Endothelial cell of umbilical vein (primary cell): ENCODE measurements at regions not wholly inside any gene's neighbourhood (a gene's known extent, or its start where the extent isn't known, plus 50 kb on each side); places are given as distances from the start of the nearest gene placed in this dataset.

Experiments
- BruUV-seq: library from RNA; stranded (reverse); fragments of 400-500 nt; replicated peaks from 2 replicates; lab custom pipeline; 2021; lab: Mats Ljungman, UMichigan
- CTCF ChIA-PET: fragments of 300-600, 350-600 bp; sonication (Branson Sonifier 250); formaldehyde crosslinking; loops from one replicate; lab custom pipeline; 2021; ENCODE audit warnings: antibody characterized with exemption, inconsistent platforms; lab: Charles Lee
- POLR2A ChIA-PET: fragments of 300-600, 350-600 bp; sonication (Branson Sonifier 250); formaldehyde crosslinking; loops from one replicate; lab custom pipeline; 2021; ENCODE audit warnings: antibody characterized with exemption, inconsistent platforms; lab: Charles Lee
- DNase-seq: peaks from one replicate; pipeline ENCODE4 v3.0.0-alpha.2; 2011; ENCODE audit warnings: low read depth, low spot score
- FAIRE-seq: peaks from 2 replicates; lab custom pipeline; 2011; peaks lifted over from hg19 to GRCh38; lab: Jason Lieb, UNC
- H2AFZ ChIP-seq: 2 replicates; pipeline ENCODE4 v1.6.0; 2012; ENCODE audit warnings: low read depth, low read length, control low read depth, inconsistent platforms
- H3K27ac ChIP-seq: 2 replicates; pipeline ENCODE4 v1.5.1; 2011; ENCODE audit warnings: low read depth, mild to moderate bottlenecking, control low read depth, low read length, moderate library complexity; ENCODE audit not compliant: insufficient read depth
- H3K27me3 ChIP-seq, 2 experiments: 2 replicates each; pipeline versions ENCODE4 v1.6.0 to v1.6.1; 2011; ENCODE audit warnings: low read length in 2 of 2, mixed read lengths in 1 of 2; ENCODE audit not compliant: control insufficient read depth in 2 of 2, insufficient read depth in 2 of 2
- H3K36me3 ChIP-seq, 2 experiments: 2 replicates in 1 of 2; 3 replicates in 1 of 2; pipeline ENCODE4 v1.5.1; 2011; ENCODE audit warnings: low read length in 2 of 2, mild to moderate bottlenecking in 1 of 2, moderate library complexity in 1 of 2; ENCODE audit not compliant: control insufficient read depth in 2 of 2, insufficient read depth in 2 of 2; ENCODE audit errors: extremely low read depth in 1 of 2
- H3K4me1 ChIP-seq: 3 replicates; pipeline ENCODE4 v1.5.1; 2011; ENCODE audit warnings: mild to moderate bottlenecking, low read length; ENCODE audit not compliant: control insufficient read depth, insufficient read depth; ENCODE audit errors: extremely low read depth
- H3K4me2 ChIP-seq: 2 replicates; pipeline ENCODE4 v1.6.1; 2011; ENCODE audit warnings: low read length, control low read depth, mixed read lengths; ENCODE audit not compliant: insufficient read depth
- H3K4me3 ChIP-seq, 3 experiments: fragments of 200-600 bp in 1 of 3; sonication (generic), shearing (Covaris generic) in 1 of 3; replicated peaks in 1 of 3; 2 replicates each; pipeline ENCODE4 v1.5.1; 2011 to 2016; ENCODE audit warnings: control low read depth in 3 of 3, low read length in 3 of 3, mild to moderate bottlenecking in 2 of 3, inconsistent platforms in 1 of 3, low read depth in 1 of 3, moderate library complexity in 1 of 3; ENCODE audit not compliant: insufficient read depth in 1 of 3
- H3K79me2 ChIP-seq: 2 replicates; pipeline ENCODE4 v1.6.0; 2012; ENCODE audit warnings: low read length, inconsistent platforms; ENCODE audit not compliant: control insufficient read depth, insufficient read depth
- H3K9ac ChIP-seq: replicated peaks from 2 replicates; pipeline ENCODE3; 2011; ENCODE audit warnings: low read length, control low read depth; ENCODE audit not compliant: insufficient read depth; ENCODE audit errors: extremely low read depth
- H3K9me1 ChIP-seq: replicated peaks from 3 replicates; pipeline ENCODE4 v1.6.0; 2011; ENCODE audit warnings: mild to moderate bottlenecking, low read length; ENCODE audit not compliant: control insufficient read depth, insufficient read depth; ENCODE audit errors: extremely low read depth
- H3K9me3 ChIP-seq: replicated peaks from 2 replicates; pipeline ENCODE4 v1.5.1; 2012; ENCODE audit warnings: low read length, inconsistent platforms; ENCODE audit not compliant: control insufficient read depth, insufficient read depth
- H4K20me1 ChIP-seq: replicated peaks from 2 replicates; pipeline ENCODE3; 2011; ENCODE audit warnings: mild to moderate bottlenecking, low read length; ENCODE audit not compliant: control insufficient read depth, insufficient read depth; ENCODE audit errors: extremely low read depth
- CTCF ChIP-seq, 2 donors: IDR thresholded peaks; 1 replicate in 1 of 2; 2 replicates in 1 of 2; pipeline ENCODE4 v1.5.1; 2011; ENCODE audit warnings: low read length in 2 of 2, mild to moderate bottlenecking in 2 of 2, moderate library complexity in 2 of 2, control low read depth in 1 of 2, inconsistent platforms in 1 of 2, low read depth in 1 of 2; ENCODE audit not compliant: insufficient read depth in 1 of 2; ENCODE audit errors: extremely low read depth in 1 of 2
- EZH2 ChIP-seq: IDR thresholded peaks from 2 replicates; pipeline ENCODE4 v1.6.1; 2012; ENCODE audit warnings: borderline replicate concordance, low read depth, mild to moderate bottlenecking, moderate library complexity, low read length, inconsistent platforms; ENCODE audit not compliant: severe bottlenecking
- FOS ChIP-seq: IDR thresholded peaks from 2 replicates; pipeline ENCODE4 v1.6.1; 2011; ENCODE audit warnings: mild to moderate bottlenecking, low read length, moderate library complexity, borderline replicate concordance; ENCODE audit not compliant: insufficient read depth
- GATA2 ChIP-seq: IDR thresholded peaks from 2 replicates; pipeline ENCODE4 v1.7.0; 2011; ENCODE audit warnings: low read depth, mild to moderate bottlenecking, moderate library complexity, mixed read lengths, low read length; ENCODE audit not compliant: insufficient read length, insufficient read depth
- JUN ChIP-seq: IDR thresholded peaks from 2 replicates; pipeline ENCODE4 v1.6.1; 2011; ENCODE audit warnings: borderline replicate concordance, low read depth; ENCODE audit not compliant: insufficient read length, insufficient read depth
- MAX ChIP-seq: IDR thresholded peaks from 2 replicates; pipeline ENCODE4 v1.6.1; 2011; ENCODE audit not compliant: insufficient read depth, insufficient read length
- MYC ChIP-seq: IDR thresholded peaks from one replicate; pipeline ENCODE4 v1.6.1; 2011; ENCODE audit warnings: mild to moderate bottlenecking, low read depth, low read length
- POLR2A ChIP-seq: IDR thresholded peaks from 2 replicates; pipeline ENCODE4 v1.6.1; 2012; ENCODE audit warnings: low read depth, mild to moderate bottlenecking, control low read depth, low read length
- POLR2AphosphoS5 ChIP-seq: IDR thresholded peaks from 2 replicates; pipeline ENCODE4 v1.6.1; 2012; ENCODE audit warnings: low read depth, mild to moderate bottlenecking, control low read depth, low read length, moderate library complexity; ENCODE audit not compliant: insufficient read depth
- dilution Hi-C: fragments of 300-500 bp; cut with MboI; formaldehyde crosslinking; loops from one replicate; pipeline ENCODE4 v1.15.0; 2019; ENCODE audit warnings: low sequenced_read_pairs; ENCODE audit not compliant: extremely low pct_ligation_motif_present
- intact Hi-C: fragments of 100-400 bp; cut with micrococcal nuclease; formaldehyde crosslinking; loops from one replicate; pipeline ENCODE4 v1.10.0; 2022

- BruUV-seq: no TSS peak
- Histone ChIP-seq H2AFZ (no peak overlapping the region), H3K9me3 (no peaks in the 10 kb centered on the region), H3K79me2 (no peaks in the 10 kb centered on the region), H4K20me1 (no peaks in the 10 kb centered on the region), H3K9ac (no peak overlapping the region), H3K27ac (no peak overlapping the region), H3K4me2 (no peak overlapping the region), H3K27me3 (no peaks in the 10 kb centered on the region), H3K9me1 (no peaks in the 10 kb centered on the region), H3K36me3 (no peaks in the 10 kb centered on the region), H3K4me1 (no peaks in the 10 kb centered on the region), H3K4me3 (no peak overlapping the region)
- DNase-seq (no peak), FAIRE-seq (no peak)
- TF ChIP-seq POLR2AphosphoS5 (no peak), GATA2 (no peak), FOS (no peak), MAX (no peak), MYC (no peak), CTCF (IDR thresholded peaks at IDR 0.05; ENCODE audit: extremely low read depth in 1 of 2, insufficient read depth in 1 of 2, low read depth in 1 of 2, low read length in 2 of 2) (no peak)
- dilution Hi-C loops: no loop called here
- ChIA-PET CTCF (interaction anchor here (0.6 kb wide), 1 partner anchor 1844 kb away, joined by 5 read pairs; no protein-coding TSS in a partner anchor), POLR2A (no interaction called here)
- intact Hi-C loops: no loop called here
Measured at GRCh38 chr5:121726991-121727390, 124.7 kb upstream of the FTMT start.

- intact Hi-C loops: no loop called here
- Histone ChIP-seq H3K9ac (no peak overlapping the region), H4K20me1 (no peaks in the 10 kb centered on the region), H3K9me1 (no peaks in the 10 kb centered on the region), H3K36me3 (no peaks in the 10 kb centered on the region), H3K4me1 (no peaks in the 10 kb centered on the region), H3K27ac (no peak overlapping the region), H2AFZ (no peak overlapping the region), H3K79me2 (no peaks in the 10 kb centered on the region), H3K4me2 (no peak overlapping the region), H3K4me3 (no peak overlapping the region), H3K27me3 (no peaks in the 10 kb centered on the region), H3K9me3 (no peaks in the 10 kb centered on the region)
- FAIRE-seq (no peak), DNase-seq (no peak)
- BruUV-seq: no TSS peak
- dilution Hi-C loops: no loop called here
- POLR2A ChIA-PET: no interaction called here
- CTCF ChIA-PET: no interaction called here
- TF ChIP-seq CTCF (IDR thresholded peaks at IDR 0.05; ENCODE audit: extremely low read depth in 1 of 2, insufficient read depth in 1 of 2, low read depth in 1 of 2, low read length in 2 of 2) (no peak), MAX (no peak), POLR2AphosphoS5 (no peak), EZH2 (no peak), POLR2A (no peak), MYC (no peak), JUN (no peak), FOS (no peak), GATA2 (no peak)
Measured at GRCh38 chr5:121731377-121731776, 120.3 kb upstream of the FTMT start.
